Inflammatory macrophage treated with lipopolysaccharide for 1 hour (primary cell): ENCODE measurements at regions not wholly inside any gene's neighbourhood (a gene's known extent, or its start where the extent isn't known, plus 50 kb on each side); places are given as distances from the start of the nearest gene placed in this dataset.
"Not testable (repeated sequence)": the region's sequence is repeated elsewhere in the genome, so short reads cannot be mapped to it uniquely, and the experiment has no call there.

Experiments
- DNase-seq, 2 donors: peaks; one replicate each; pipeline ENCODE4 v3.0.0-alpha.2; 2020 to 2022

DNA sequence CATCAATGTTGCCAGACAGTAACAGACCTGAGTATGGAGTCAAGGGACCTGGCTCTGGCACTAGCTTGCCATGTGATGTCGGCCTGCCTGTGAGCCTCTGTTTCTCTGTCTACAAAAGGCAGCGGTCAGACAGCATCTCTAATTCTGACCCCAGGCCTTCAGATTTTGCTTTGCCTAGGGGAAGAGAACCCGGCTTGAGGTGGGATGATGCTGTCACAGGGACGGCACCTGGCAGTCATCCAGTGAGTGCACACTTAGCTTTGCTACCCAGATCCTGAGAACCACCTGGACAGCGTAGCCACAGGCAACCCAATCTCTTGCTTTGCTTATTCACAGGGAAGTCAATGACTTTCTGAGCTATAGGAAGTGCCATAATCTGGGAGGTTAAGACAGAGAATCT, 135.2 kb upstream of the SALL1 start:
- DNase-seq = no peak

DNA sequence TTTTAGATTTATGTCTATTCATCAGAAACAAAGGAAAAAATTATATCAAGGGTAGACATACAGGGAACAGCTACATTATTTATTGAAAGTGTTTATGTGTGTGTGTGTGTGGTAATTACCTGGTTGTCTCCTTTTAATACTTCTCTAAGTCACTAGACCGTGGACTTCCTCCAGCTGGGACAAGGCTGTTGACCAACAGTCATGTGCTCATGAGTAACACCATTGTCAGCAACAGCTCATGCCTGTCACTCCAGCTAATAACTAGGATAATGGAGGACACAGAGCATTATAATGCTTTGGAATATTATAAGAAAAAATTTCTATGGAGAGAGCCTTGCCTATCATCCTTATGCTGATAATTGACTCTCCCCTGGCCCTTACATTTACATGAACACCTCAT, 125.3 kb upstream of the SALL1 start:
- peak; percentile 1 to 41 for DNase-seq

DNA sequence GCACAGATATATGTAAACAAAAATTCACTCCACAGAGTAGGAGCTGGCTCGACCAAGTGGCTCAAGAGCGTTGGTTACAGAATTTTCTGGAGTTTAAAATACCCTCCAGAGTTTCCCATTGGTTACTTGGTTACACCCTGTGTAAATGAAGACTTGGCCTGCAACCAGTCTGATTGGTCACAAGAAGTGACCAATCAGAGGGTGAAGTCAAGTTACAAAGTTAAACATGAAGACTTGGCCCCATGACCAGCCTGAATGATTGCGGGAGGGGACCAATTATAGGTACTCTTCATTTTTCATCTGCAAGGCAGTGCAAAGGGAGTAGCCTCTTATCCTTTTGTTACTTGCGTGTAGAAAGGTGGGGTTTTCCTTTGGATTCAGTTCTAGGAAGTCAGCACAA, 121.3 kb upstream of the SALL1 start:
- no peak for DNase-seq

DNA sequence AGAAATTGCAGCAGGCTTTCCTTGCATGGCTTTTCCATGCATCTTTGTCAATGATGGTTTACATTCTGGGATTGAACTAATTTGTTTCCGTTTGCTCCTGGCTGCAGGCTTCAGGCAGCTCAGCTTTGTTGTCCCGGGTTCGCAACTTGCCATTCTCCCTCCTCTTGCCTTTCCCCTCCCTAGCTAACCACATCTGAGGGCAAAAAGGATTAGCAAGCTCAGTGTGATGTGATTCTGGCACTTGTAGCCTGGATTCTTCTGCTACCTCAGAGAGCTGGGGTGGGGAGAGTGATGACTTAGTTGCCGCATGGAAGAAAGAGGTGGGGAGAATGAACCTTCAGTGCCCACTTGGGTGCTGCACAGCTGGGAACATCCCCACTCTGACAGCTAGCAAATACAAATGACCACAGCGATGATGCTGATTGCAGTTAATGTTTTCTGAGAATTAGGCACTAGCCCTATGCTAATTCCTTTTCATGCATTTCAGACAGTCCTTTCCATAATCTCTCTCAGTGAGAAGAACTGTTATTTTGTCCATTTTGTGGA, 120.2 kb upstream of the SALL1 start:
- no peak for DNase-seq

DNA sequence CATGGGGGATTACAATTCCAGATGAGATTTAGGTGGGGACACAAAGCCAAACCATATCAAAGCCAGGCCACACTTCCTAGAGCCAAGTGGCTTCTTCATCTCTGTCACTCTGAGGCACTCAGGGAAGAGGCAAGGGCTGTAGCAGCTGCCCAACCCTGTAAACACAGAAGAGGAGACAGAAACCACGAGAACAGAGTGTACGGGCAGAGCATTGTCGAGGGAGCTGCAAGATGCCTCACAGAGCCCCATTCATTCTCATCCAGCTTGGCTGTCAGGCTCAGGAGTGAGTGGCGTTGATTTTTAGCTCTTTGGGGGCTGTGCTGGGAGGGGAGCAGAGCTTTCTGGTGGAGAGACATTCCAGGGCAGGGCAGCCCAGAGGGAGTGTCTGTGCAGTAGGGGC, 117.2 kb upstream of the SALL1 start:
- no peak for DNase-seq

DNA sequence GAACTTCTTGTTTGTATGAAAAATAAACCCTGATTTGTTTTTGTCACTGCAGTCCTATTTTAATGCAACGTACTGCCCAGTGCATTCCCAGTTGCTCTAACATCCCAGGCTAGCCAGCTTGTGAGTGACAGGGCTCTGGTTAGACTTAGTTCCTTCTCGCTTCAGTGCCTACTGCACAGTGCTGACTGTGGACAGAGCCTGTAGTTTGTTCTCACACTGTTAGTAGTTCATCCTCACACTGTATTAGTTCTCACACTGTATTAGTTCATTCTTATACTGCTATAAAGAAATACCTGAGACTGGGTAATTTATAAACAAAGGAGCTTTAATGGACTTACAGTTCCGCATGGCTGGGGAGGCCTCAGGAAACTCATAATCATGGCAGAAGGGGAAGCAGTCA, 116.6 kb upstream of the SALL1 start:
- no peak for DNase-seq

DNA sequence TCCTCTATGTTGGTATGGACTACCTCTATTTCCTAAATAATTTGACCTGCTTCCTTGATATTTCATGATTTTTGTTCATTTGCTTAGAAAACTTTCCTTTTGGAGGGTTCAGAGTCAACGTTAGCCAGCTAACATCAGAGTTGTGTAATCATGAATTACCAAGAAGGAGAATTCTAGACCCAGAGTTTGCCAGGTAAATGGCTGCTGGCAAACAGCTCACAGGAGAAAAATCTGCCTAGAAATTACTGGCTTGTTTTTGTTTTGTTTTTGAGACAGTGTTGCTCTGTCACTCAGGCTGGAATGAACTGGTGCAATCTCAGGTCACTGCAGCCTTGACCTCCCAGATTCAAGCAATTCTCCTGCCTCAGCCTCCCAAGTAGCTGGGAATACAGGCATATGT, 111.4 kb upstream of the SALL1 start:
- DNase-seq = no peak

DNA sequence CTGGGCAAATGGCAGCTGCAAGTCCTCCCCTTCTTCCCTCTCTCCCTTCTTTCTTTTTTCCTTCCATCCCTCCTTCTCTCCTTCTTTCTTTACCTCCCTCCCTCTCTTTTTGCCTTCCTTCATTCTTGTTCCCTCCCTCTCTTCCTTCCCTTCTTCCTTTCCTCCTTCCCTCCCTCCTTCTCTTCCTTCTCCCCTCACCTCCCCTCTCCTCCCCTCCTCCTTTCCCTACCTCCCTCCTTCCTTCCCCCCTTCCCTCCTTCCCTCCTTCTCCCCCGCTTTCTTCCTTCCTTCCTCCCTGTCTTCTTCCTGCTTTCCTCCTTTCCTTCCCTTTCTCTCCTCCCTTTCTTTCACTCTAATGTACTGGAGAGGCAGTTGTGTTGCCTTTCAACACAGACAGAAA, 110.8 kb upstream of the SALL1 start:
- no peak for DNase-seq

DNA sequence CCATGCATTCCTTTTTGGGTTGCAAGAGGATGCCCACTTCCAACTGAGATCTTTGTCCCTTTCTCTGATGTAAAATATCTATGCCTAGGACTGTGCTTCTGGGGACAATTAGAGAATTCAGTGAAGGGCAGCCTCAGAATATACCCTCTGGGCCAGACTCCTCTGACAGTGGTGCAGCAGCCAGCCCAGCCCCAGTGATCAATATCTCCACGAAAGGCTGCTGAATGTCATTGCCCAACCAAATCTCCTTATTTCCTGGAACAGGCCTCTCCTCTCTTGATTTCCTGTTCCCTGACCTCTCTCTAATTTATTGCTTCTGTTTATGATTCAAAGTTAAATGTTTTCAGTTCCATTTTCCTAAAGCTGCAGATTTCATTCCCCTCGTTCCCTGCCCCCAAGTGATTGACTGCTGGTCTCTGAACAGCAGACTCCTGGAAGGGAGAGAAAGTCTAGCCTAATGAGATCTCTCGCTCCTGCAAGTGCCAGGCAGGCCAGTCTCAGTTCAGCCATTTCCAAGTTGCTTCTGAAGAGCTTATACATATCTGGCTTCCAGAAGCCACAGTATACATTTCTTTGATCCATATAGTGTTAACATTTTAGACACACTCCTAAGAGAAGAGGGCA, 104.4 kb upstream of the SALL1 start:
- DNase-seq = no peak

DNA sequence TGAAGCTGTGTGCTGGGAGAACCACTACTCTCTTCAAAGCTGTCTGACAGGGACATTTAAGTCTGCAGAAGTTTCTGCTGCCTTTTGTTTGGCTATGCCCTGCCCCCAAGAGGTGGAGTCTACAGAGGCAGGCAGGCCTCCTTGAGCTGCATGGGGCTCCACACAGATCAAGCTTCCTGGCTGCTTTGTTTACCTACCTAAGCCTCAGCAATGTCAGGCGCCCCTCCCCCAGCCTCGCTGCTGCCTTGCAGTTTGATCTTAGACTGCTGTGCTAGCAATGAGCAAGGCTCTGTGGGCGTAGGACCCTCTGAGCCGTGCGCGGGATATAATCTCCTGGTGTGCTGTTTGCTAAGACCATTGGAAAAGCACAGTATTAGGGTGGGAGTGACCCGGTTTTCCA, 103.3 kb upstream of the SALL1 start:
- DNase-seq = not testable (repeated sequence)

DNA sequence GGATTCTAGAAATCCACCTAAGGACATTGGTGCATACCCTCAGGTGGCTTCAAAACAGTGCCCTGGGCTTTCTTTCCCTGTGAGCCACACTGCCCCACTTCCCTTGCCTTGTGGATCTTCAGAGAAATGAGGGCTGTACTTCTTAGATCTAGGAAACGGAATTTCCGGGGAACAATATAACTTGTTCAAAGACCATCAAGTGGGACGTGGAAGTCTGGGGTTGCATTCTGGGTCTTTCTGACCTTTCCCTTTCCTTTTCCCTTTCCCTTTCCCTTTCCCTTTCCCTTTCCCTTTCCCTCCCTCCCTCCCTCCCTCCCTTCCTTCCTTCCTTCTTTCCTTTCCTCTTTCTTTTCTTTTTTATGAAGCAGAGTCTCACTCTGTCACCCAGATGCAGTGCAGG, 97.1 kb upstream of the SALL1 start:
- no peak for DNase-seq

DNA sequence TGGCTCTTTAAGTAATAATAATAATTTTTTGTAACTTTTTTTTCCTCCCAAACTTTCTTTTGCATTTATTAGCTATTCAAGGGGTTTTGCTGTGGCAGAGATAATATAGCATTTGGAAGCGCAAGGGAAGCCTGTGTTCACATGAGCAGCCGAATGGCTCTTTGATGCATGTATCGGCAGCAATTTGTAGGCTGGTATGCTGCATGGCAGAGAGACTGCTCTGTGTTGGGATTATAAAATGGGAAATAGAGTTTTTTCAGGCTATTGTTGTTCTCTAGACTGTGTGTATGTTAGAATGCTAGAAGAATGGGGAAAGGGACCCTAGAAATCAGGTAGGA, 94.6 kb upstream of the SALL1 start:
- no peak for DNase-seq

DNA sequence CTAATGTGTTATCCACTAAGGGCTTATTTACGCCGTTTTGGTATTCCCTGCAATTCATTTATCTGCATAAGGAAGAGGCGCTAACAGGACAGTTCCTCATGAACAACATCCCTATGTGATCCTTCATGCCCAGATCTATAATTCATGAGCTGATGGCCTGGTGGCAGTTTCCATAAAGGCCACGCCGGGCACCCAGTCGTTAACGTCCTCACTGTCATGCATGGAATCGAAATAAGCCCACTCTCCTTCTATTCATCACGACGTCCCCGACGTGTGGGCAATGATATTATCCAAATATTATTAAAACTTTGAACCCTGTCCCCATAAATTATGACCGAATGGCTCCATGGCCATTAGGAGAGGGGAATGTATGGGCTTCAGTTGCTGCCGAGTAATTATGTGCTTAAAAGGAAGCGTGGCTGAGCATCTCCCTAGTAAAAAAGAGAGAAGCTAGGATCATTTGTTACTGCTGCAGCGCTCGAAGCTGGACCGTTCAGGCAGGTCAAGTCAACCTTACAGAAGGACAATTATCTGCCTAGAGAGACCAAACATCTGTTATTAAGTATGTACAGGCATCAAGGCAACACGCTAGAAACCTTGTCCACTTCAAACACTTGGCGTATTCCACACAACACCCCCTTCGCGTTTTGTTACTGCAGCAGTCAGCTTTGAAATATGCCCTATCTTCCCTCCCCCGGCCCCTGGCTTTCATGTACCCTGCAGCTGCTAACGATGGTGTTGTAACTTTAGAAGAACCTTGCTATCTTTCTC, 94.0 kb upstream of the SALL1 start:
- DNase-seq = no peak

DNA sequence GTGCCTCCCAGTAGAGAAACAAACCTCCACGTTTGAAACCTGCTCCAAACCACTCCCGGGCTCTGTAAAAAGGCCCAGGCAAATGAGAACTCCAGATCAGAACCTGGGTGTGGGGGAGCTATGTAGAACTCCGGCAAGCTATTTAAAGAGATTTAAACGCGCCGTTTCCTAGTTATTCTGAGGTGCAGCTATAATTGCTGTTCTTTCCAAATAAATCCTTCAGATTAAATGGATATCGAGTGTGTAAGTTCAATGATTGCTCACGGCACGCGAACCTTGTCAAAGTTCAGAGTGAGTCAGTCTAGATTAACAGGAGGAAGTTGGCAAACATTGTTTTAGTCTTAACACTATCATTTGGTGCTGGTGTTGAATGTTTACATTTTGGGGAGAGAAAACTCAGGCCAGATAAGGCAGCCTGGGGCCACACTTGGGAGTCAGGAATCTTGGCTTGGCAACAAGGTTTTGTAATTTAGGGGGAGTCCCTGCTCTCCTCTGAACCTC, 92.9 kb upstream of the SALL1 start:
- DNase-seq = no peak

DNA sequence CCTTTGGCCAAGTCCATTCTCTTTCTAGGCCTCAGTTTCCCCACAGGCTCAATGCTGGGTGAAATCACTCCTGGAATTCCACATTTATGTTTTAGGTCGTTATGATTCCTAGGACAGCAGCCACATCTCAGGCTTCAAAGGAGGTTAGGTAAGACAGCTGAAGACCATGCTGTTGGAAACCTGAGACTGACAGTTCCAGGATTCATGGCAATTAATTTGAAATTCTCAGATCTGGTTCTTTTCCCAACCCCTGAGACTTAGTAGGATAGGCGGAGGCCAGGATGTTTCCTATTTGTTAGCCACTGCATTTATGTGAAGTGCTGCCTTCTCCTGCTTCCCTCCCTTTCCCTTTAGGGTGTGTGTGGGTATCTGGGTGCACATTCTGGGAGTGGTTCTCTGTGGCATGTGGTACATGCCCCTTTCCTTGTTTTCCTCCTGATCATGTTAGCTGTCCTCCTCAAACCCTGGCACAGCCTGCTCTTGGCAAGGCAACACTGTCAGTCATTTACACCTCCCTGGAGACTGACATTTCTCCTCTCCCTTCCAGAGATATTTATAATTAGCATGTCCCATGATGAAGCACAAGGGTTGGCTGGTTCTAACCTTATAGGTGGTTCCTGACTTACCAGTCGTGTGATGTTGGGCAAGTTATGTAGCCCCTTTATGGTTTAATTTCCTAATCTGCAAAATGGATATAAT, 91.4 kb upstream of the SALL1 start:
- no peak for DNase-seq

DNA sequence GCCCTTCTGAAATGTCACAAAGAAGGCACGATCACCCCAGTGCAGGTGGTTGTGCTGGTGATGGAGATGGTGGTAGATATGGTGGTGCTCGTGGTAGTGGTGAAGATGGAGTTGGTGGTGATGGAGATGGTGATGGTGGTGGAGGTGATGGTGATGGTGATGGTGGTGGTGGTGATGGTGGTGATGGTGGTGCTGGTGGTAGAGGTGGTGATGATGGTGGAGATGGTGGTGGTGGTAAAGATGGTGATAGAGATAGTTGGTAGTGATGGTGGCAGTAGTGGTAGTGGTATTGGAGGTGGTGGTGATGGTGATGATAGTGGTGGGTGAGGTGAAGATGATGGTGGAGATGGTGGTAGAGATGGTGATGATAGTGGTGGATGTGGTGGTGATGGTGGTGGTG, 88.1 kb upstream of the SALL1 start:
- no peak for DNase-seq

DNA sequence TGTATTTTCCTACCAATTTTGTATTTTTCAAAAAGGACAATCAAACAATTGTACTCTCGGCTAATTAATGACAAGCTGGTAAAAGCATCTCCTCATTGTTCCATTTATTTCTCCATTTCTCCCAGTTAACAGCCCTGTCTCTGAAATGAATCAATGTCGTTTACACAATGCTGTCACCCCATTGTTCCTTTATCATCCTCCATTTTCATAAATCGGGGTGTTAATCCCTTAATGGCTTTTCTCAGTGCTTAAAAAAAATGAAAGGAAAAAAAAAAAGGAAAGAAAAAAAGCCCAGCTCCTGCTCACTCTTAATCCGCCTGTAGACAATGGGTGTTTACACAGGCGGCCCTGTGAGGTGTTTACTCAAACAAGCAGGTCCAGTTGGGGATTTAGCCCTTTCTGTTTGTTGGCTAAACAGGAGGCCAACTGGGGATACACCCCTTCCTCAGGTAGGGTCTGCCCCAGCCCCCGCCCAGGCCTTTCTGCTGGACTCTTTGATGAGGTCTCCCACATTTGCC, 86.8 kb upstream of the SALL1 start:
- DNase-seq = no peak

DNA sequence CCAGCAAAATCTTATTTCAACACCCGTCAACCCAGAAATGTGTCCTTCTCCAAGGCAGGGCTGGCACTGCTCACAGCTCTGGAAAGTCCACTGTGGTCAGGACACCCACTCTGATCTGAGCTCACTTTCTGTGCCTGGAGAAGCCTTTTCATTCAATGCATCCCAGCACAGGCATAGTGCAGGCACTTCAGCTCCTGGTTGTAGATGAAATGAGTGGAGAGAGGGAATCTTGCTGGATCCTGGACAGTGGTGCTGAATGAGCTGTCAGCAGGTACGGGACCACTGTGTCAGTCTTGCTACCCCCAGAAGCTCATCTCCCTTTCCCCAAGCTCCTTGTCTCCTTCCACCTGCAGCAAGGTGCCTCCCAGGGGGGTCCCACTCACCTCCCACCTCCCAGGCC, 86.1 kb upstream of the SALL1 start:
- no peak for DNase-seq

DNA sequence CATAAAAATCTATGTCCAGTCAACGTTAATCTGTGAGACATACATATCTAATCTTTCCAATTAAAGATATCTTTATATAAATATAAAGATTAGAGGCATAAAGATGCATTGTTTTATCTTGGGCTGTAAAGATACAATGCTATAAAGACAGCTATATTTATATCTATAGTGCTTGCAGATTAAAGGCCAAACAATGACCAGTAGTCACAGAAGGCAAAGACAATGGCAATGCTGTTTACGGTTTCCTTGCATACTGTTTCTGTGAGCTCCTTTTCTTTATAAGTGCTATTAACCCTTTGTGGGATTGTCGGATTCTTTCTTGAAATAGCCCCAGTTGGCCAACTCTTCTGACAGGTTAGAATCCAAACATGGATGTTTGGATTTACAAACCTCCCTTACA, 85.5 kb upstream of the SALL1 start:
- no peak for DNase-seq

DNA sequence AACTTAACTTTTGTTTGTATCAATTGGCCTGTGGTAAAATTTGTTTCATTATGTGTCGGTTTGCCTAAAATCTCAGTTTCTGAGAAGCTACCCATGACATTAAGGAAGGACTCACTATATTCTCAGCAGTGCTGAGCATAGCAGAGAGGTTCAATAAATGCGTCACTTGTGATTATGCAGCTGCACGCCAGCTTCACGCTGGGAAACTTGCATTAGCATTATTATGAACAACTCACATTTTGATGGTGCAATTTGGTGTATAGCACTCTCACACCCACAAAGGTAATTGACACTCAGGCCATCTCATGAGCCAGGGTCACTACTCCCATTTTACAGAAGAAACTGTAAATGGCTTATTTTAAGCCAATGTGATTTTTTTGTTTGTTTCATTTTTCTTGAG, 80.6 kb upstream of the SALL1 start:
- DNase-seq = no peak

DNA sequence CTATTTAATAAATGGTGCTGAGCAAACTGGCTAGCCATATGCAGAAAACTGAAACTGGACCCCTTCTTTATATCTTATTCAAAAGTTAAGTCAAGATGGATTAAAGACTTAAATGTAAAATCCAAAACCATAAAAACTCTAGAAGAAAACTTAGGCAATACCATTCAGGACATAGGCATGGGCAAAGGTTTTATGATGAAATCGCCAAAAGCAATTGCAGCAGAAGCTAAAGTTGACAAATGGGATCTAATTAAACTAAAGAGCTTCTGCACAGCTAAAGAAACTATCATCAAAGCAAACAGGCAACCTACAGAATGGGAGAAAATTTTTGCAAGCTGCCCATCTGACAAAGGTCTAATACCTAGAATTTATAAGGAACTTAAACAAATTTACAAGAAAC, 79.0 kb upstream of the SALL1 start:
- DNase-seq = not testable (repeated sequence)

DNA sequence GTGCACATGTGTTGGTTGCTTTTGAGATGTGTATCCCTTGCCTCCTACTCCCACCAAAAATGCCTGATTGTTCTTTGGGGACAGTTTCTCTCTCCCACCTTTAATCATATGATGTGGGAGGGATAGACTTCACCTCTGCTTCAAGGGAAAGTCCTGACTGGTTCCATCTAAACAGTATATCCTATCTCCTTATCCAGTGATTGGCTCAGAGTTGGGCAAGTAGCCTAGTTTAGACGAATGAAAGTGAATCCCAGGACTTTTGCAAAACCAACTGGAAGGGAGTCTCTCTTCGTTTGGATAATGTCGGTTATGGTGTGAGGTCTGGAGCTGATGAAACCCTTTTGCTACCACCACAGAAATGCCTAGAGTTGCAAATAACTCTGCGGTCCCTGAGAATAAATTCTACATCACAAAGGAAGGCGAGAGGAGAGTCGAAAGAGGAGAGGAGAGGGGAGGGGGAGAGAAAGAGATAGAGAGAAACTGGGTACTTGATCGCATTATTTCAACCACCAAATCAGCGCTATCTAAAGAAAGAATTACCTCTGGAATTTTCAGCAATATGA, 77.1 kb upstream of the SALL1 start:
- DNase-seq = no peak

DNA sequence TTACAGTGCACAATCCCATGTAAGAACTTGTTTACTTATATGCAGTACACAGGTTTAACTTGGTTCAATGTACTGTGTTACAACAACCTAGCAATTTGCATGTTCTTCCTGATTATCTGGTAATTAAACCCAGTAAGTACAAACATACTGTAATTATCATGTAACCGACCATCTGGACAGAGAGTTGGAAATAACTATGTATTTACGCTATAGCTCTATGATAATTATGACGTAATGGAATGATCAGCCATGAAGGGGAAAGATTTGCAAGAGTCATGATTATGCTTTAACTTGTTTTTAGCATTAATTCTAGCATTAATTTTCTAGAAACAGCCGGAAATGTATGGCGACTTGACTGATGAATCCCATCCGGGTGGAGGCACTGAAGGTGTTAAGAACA, 74.8 kb upstream of the SALL1 start:
- DNase-seq = no peak
